ENCODE measurements at regions not wholly inside any gene's neighbourhood (a gene's known extent, or its start where the extent isn't known, plus 50 kb on each side); places are given as distances from the start of the nearest gene placed in this dataset.

- Mint-ChIP-seq H3K27me3 (ENCODE audit: unreplicated experiment) (peaks cover 8% of the 10 kb centered on the region), H3K4me3 (ENCODE audit: low read depth, unreplicated experiment) (no peak overlapping the region), H3K9me3 (ENCODE audit: low read depth, unreplicated experiment) (no peaks in the 10 kb centered on the region), H3K27ac (ENCODE audit: unreplicated experiment) (no peak overlapping the region), H3K36me3 (ENCODE audit: insufficient read depth, unreplicated experiment) (no peaks in the 10 kb centered on the region), H3K4me1 (ENCODE audit: low read depth, unreplicated experiment) (peaks cover 37% of the 10 kb centered on the region)
- no TSS peak for BruUV-seq (replicated peaks)
- CTCF ChIA-PET, result interaction anchor here (1.4 kb wide), 1 partner anchor 8 kb away, joined by 3 read pairs; no protein-coding TSS in a partner anchor
- intact Hi-C loops (cut with micrococcal nuclease; ENCODE audit: unreplicated experiment), result no loop called here
- no peak for DNase-seq
- no peak for TF ChIP-seq CTCF (IDR thresholded peaks at IDR 0.05; ENCODE audit: unreplicated experiment)
These were observed 84.7 kb upstream of the SIRPA start for GRCh38 chr20:1810572-1810925.

- CTCF ChIA-PET, result interaction anchor here (1.5 kb wide), 1 partner anchor 18 kb away, joined by 4 read pairs; no protein-coding TSS in a partner anchor
- Mint-ChIP-seq H3K9me3 (ENCODE audit: low read depth, unreplicated experiment) (no peaks in the 10 kb centered on the region), H3K4me1 (ENCODE audit: low read depth, unreplicated experiment) (peaks cover 39% of the 10 kb centered on the region), H3K4me3 (ENCODE audit: low read depth, unreplicated experiment) (no peak overlapping the region), H3K36me3 (ENCODE audit: insufficient read depth, unreplicated experiment) (no peaks in the 10 kb centered on the region), H3K27me3 (ENCODE audit: unreplicated experiment) (peaks cover under 1% of the 10 kb centered on the region), H3K27ac (ENCODE audit: unreplicated experiment) (peak overlapping the region; percentile 72)
- TF ChIP-seq CTCF (IDR thresholded peaks at IDR 0.05; ENCODE audit: unreplicated experiment), result no peak
- BruUV-seq (replicated peaks), result no TSS peak
- intact Hi-C loops (cut with micrococcal nuclease; ENCODE audit: unreplicated experiment), result no loop called here
- no peak for DNase-seq
These were observed 85.3 kb upstream of the SIRPA start for GRCh38 chr20:1809611-1810510.

GRCh38 chr20:1809131-1809572, 86.1 kb upstream of the SIRPA start:
- CTCF ChIA-PET, result interaction anchor here (1.5 kb wide), 1 partner anchor 19 kb away, joined by 4 read pairs; no protein-coding TSS in a partner anchor
- Mint-ChIP-seq H3K36me3 (ENCODE audit: insufficient read depth, unreplicated experiment) (no peaks in the 10 kb centered on the region), H3K4me3 (ENCODE audit: low read depth, unreplicated experiment) (no peak overlapping the region), H3K9me3 (ENCODE audit: low read depth, unreplicated experiment) (no peaks in the 10 kb centered on the region), H3K4me1 (ENCODE audit: low read depth, unreplicated experiment) (peaks cover 46% of the 10 kb centered on the region), H3K27ac (ENCODE audit: unreplicated experiment) (no peak overlapping the region), H3K27me3 (ENCODE audit: unreplicated experiment) (no peaks in the 10 kb centered on the region)
- no TSS peak for BruUV-seq (replicated peaks)
- intact Hi-C loops (cut with micrococcal nuclease; ENCODE audit: unreplicated experiment), result no loop called here
- no peak for TF ChIP-seq CTCF (IDR thresholded peaks at IDR 0.05; ENCODE audit: unreplicated experiment)
- DNase-seq, result no peak

- no peak for DNase-seq
- H3K27me3 Mint-ChIP-seq (ENCODE audit: unreplicated experiment), result no peaks in the 10 kb centered on the region
- peaks cover 39% of the 10 kb centered on the region for H3K4me1 Mint-ChIP-seq (ENCODE audit: low read depth, unreplicated experiment)
- intact Hi-C loops (cut with micrococcal nuclease; ENCODE audit: unreplicated experiment), result no loop called here
- H3K9me3 Mint-ChIP-seq (ENCODE audit: low read depth, unreplicated experiment), result no peaks in the 10 kb centered on the region
- CTCF ChIA-PET, result no interaction called here
- H3K27ac Mint-ChIP-seq (ENCODE audit: unreplicated experiment), result no peak overlapping the region
- BruUV-seq (replicated peaks), result no TSS peak
- H3K36me3 Mint-ChIP-seq (ENCODE audit: insufficient read depth, unreplicated experiment), result no peaks in the 10 kb centered on the region
- no peak overlapping the region for H3K4me3 Mint-ChIP-seq (ENCODE audit: low read depth, unreplicated experiment)
- TF ChIP-seq CTCF (IDR thresholded peaks at IDR 0.05; ENCODE audit: unreplicated experiment), result no peak
These were observed 87.1 kb upstream of the SIRPA start for GRCh38 chr20:1808101-1808500.
